SK-N-SH (cell line): ENCODE measurements at regions not wholly inside any gene's neighbourhood (a gene's known extent, or its start where the extent isn't known, plus 50 kb on each side); places are given as distances from the start of the nearest gene placed in this dataset.
A peak's percentile ranks its signal among the peaks of the same experiment; 100 is the strongest.

ENCODE experiments used
- CTCF ChIA-PET: fragments of 300-600, 350-600 bp; formaldehyde crosslinking; extraction: SDS; loops from one replicate; lab custom pipeline; 2021; lab: Yijun Ruan, JAX
- POLR2A ChIA-PET: fragments of 350-600 bp; sonication (Branson Sonifier 250); formaldehyde crosslinking; extraction: SDS; loops from one replicate; lab custom pipeline; 2020; ENCODE audit warnings: antibody characterized with exemption, inconsistent platforms; lab: Yijun Ruan, JAX
- DNase-seq: peaks from one replicate; pipeline ENCODE4 v3.0.0; 2012
- H2AFZ ChIP-seq: fragments of 200-600 bp; sonication (generic); 2 replicates; pipeline ENCODE4 v1.8.1; 2016; ENCODE audit warnings: antibody characterized with exemption, mild to moderate bottlenecking, low read depth
- H3F3A ChIP-seq: fragments of 200-600 bp; sonication (generic); replicated peaks from 2 replicates; pipeline ENCODE3; 2016; ENCODE audit warnings: antibody characterized with exemption, mild to moderate bottlenecking; ENCODE audit not compliant: insufficient read depth
- H3K27ac ChIP-seq, 2 experiments: fragments of 200-500 bp in 1 of 2; fragments of 200-600 bp in 1 of 2; sonication (Bioruptor generic) in 1 of 2; sonication (generic), shearing (Covaris generic) in 1 of 2; 2 replicates each; pipeline versions ENCODE4 v1.5.1 to v1.6.1; 2014 to 2016; ENCODE audit warnings: low read depth in 2 of 2, inconsistent platforms in 1 of 2, low read length in 1 of 2, mild to moderate bottlenecking in 1 of 2, mixed read lengths in 1 of 2
- H3K27me3 ChIP-seq: fragments of 200-600 bp; sonication (generic), shearing (Covaris generic); 2 replicates; pipeline ENCODE4 v1.6.1; 2016; ENCODE audit warnings: mixed run types; ENCODE audit not compliant: insufficient read depth
- H3K36me3 ChIP-seq, 2 experiments: fragments of 200-500 bp in 1 of 2; fragments of 200-600 bp in 1 of 2; sonication (Bioruptor generic) in 1 of 2; sonication (generic) in 1 of 2; replicated peaks in 1 of 2; 2 replicates each; pipeline versions ENCODE3 to v1.5.1; 2014 to 2016; ENCODE audit warnings: low read length in 1 of 2, mild to moderate bottlenecking in 1 of 2; ENCODE audit not compliant: insufficient read depth in 2 of 2, control insufficient read depth in 1 of 2
- H3K4me1 ChIP-seq, 2 experiments: fragments of 200-500 bp in 1 of 2; fragments of 200-600 bp in 1 of 2; sonication (Bioruptor generic) in 1 of 2; sonication (generic), shearing (Covaris generic) in 1 of 2; 2 replicates each; pipeline versions ENCODE4 v1.5.1 to v1.6.1; 2014 to 2016; ENCODE audit warnings: low read depth in 1 of 2, low read length in 1 of 2, mixed run types in 1 of 2; ENCODE audit not compliant: insufficient read depth in 2 of 2, control insufficient read depth in 1 of 2
- H3K4me2 ChIP-seq: fragments of 200-600 bp; sonication (generic), shearing (Covaris generic); 2 replicates; pipeline ENCODE4 v1.6.1; 2017; ENCODE audit warnings: mixed run types
- H3K4me3 ChIP-seq, 2 experiments: fragments of 200-500 bp in 1 of 2; fragments of 200-600 bp in 1 of 2; sonication (Bioruptor generic) in 1 of 2; sonication (generic), shearing (Covaris generic) in 1 of 2; 2 replicates each; pipeline versions ENCODE4 v1.5.1 to v1.8.1; 2014 to 2016; ENCODE audit warnings: low read depth in 2 of 2, inconsistent platforms in 1 of 2, low read length in 1 of 2, mild to moderate bottlenecking in 1 of 2, mixed read lengths in 1 of 2, moderate library complexity in 1 of 2
- H3K79me2 ChIP-seq: fragments of 200-600 bp; sonication (generic); 2 replicates; pipeline ENCODE4 v1.8.1; 2017; ENCODE audit warnings: mild to moderate bottlenecking; ENCODE audit not compliant: insufficient read depth
- H3K9ac ChIP-seq: fragments of 200-600 bp; sonication (generic); 2 replicates; pipeline ENCODE4 v1.6.1; 2017; ENCODE audit warnings: mixed run types
- H3K9me2 ChIP-seq: fragments of 200-600 bp; sonication (generic); 2 replicates; pipeline ENCODE4 v1.6.1; 2017; ENCODE audit warnings: mixed run types
- H3K9me3 ChIP-seq: fragments of 200-600 bp; sonication (generic); 2 replicates; pipeline ENCODE4 v1.6.1; 2017; ENCODE audit warnings: mixed run types, mild to moderate bottlenecking, moderate library complexity
- H4K20me1 ChIP-seq: fragments of 200-600 bp; sonication (generic); 2 replicates; pipeline ENCODE4 v1.6.1; 2017; ENCODE audit warnings: mild to moderate bottlenecking, mixed run types; ENCODE audit not compliant: insufficient read depth
- CHD2 ChIP-seq: fragments of 150-350 bp; IDR thresholded peaks from 2 replicates; pipeline ENCODE4 v1.6.1; 2018; ENCODE audit warnings: low read length; ENCODE audit not compliant: partially characterized antibody
- ELF1 ChIP-seq: IDR thresholded peaks from 2 replicates; pipeline ENCODE4 v1.4.0; 2012
- FOSL2 ChIP-seq: IDR thresholded peaks from 2 replicates; pipeline ENCODE4 v1.4.0; 2012; ENCODE audit warnings: low read depth, mild to moderate bottlenecking, moderate library complexity, borderline replicate concordance
- GABPA ChIP-seq: IDR thresholded peaks from 2 replicates; pipeline ENCODE4 v1.4.0; 2012; ENCODE audit warnings: low read depth, mild to moderate bottlenecking
- GATA2 ChIP-seq: sonication (generic); formaldehyde crosslinking; IDR thresholded peaks from 2 replicates; pipeline ENCODE4 v1.5.0; 2020; ENCODE audit warnings: mild to moderate bottlenecking, missing genetic modification reagents
- JUND ChIP-seq: IDR thresholded peaks from 2 replicates; pipeline ENCODE4 v1.4.0; 2012
- NFIC ChIP-seq: IDR thresholded peaks from 2 replicates; pipeline ENCODE4 v1.4.0; 2012; ENCODE audit warnings: borderline replicate concordance
- NRF1 ChIP-seq: IDR thresholded peaks from 2 replicates; pipeline ENCODE4 v1.6.1; 2012; ENCODE audit warnings: low read depth, mild to moderate bottlenecking, low read length
- RAD21 ChIP-seq: IDR thresholded peaks from 2 replicates; pipeline ENCODE4 v1.6.1; 2012; ENCODE audit warnings: mild to moderate bottlenecking, low read length
- RCOR1 ChIP-seq: fragments of 150-350 bp; IDR thresholded peaks from 2 replicates; pipeline ENCODE4 v1.6.1; 2017; ENCODE audit warnings: antibody characterized with exemption, low read length
- RXRA ChIP-seq: IDR thresholded peaks from 2 replicates; pipeline ENCODE4 v1.4.0; 2012; ENCODE audit warnings: low read depth, mild to moderate bottlenecking, borderline replicate concordance
- TCF12 ChIP-seq: IDR thresholded peaks from 2 replicates; pipeline ENCODE4 v1.4.0; 2012
- WGBS: methylation state at CpG from one replicate; pipeline ENCODE4 v1.1.6; 2017; ENCODE audit warnings: low lambda C conversion rate; 5-methylcytosine and 5-hydroxymethylcytosine counted together

DNA sequence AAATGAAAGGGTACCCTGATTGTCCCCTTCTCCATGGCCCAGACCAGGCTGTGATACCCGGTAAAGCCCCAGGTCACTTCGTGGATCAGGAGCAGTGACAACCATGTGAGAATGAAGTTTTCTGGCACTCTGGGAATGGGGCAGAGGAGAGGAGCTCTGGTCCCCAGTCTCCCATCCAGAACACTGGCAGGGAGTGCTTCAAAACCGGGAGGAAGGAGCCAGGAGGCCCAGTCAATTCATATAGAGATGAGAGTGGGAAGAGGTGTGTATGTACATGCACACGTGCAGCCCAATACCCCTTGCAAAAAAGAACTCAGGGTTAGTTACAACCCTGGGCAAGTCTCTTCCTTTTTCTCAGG, 101.4 kb upstream of the TLE3 start (continued):
- no peak for TF ChIP-seq RAD21

- ChIA-PET CTCF (interaction anchor here (0.5 to 3.3 kb wide), 4 partner anchors 9 to 262 kb away, joined by 3 to 16 read pairs (median 4); no protein-coding TSS in a partner anchor), POLR2A (interaction anchor here (1.8 kb wide), 1 partner anchor 141 kb away, joined by 5 read pairs; no protein-coding TSS in a partner anchor)
- WGBS = 98% methylated on average over 6 of the region's 6 CpGs
- no peaks in the 10 kb centered on the region for H4K20me1 ChIP-seq
- no peak overlapping the region for H2AFZ ChIP-seq
- H3K4me3 ChIP-seq = no peak overlapping the region
- H3K4me2 ChIP-seq = no peak overlapping the region
- H3F3A ChIP-seq = peaks cover 6% of the 10 kb centered on the region
- DNase-seq = no peak
- H3K9me3 ChIP-seq = no peaks in the 10 kb centered on the region
- H3K27me3 ChIP-seq = no peaks in the 10 kb centered on the region
- no peaks in the 10 kb centered on the region for H3K36me3 ChIP-seq
- no peaks in the 10 kb centered on the region for H3K9me2 ChIP-seq
- no peak overlapping the region for H3K9ac ChIP-seq
- H3K79me2 ChIP-seq = no peaks in the 10 kb centered on the region
- TF ChIP-seq TCF12 (no peak), JUND (no peak), GATA2 (CRISPR knock-in tag) (no peak), GABPA (no peak), ELF1 (no peak), RXRA (no peak), RCOR1 (no peak), NRF1 (no peak), FOSL2 (no peak), CHD2 (no peak)
- peaks cover 31 to 82% of the 10 kb centered on the region in 2 experiments for H3K4me1 ChIP-seq
- H3K27ac ChIP-seq = peak overlapping the region in 1 of 2 experiments; percentile 95; a peak in 2 of 4 replicates
Observed at GRCh38 chr15:70198441-70199123, 100.9 kb upstream of the TLE3 start.

DNA sequence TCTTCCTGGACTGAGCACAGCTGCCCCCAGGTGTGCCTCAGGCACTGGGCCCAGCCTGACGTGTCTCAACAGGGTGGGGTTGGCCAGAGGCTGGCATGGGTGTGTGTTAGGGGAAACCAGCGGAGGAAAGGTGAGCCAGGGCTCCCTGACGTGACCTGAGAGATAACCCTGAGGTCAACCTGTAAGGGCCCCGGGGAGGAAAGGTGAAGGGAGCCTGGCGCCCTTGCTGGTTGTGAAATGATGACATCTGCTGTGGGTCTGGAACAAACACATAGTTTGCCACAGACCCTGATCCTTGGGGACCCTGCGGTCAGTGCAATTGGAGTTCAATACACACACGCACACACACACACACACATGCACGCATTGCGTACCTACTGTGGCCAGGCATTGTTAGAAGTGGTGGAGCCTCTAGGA, 100.2 kb upstream of the TLE3 start:
- Histone ChIP-seq H3F3A (peaks cover 6% of the 10 kb centered on the region), H3K4me1 (peaks cover 31 to 80% of the 10 kb centered on the region in 2 experiments), H3K27me3 (no peaks in the 10 kb centered on the region), H3K27ac (no peak overlapping the region; a peak in 1 of 4 replicates), H3K9me2 (no peaks in the 10 kb centered on the region), H3K9ac (no peak overlapping the region), H4K20me1 (no peaks in the 10 kb centered on the region), H3K79me2 (no peaks in the 10 kb centered on the region), H3K36me3 (no peaks in the 10 kb centered on the region), H3K4me3 (no peak overlapping the region), H3K4me2 (no peak overlapping the region), H3K9me3 (no peaks in the 10 kb centered on the region), H2AFZ (no peak overlapping the region)
- ChIA-PET POLR2A (interaction anchor here (1.8 kb wide), 1 partner anchor 142 kb away, joined by 5 read pairs; no protein-coding TSS in a partner anchor), CTCF (interaction anchor here (1.1 to 3.3 kb wide), 3 partner anchors 14 to 262 kb away, joined by 3 to 16 read pairs (median 4); no protein-coding TSS in a partner anchor)
- WGBS = 89% methylated on average over 8 of the region's 9 CpGs
- no peak for TF ChIP-seq NFIC
- DNase-seq = no peak
